PC-9 (cell line): ENCODE measurements at regions not wholly inside any gene's neighbourhood (a gene's known extent, or its start where the extent isn't known, plus 50 kb on each side); places are given as distances from the start of the nearest gene placed in this dataset.

ENCODE experiments used
- CTCF ChIP-seq: fragments of 200-600 bp; sonication (generic); conservative IDR thresholded peaks from 2 replicates; pipeline ENCODE4 v1.6.1; 2017; ENCODE audit warnings: mixed run types, antibody characterized with exemption, mild to moderate bottlenecking, moderate library complexity
- EZH2 ChIP-seq: fragments of 200-600 bp; sonication (generic); IDR thresholded peaks from 2 replicates; pipeline ENCODE4 v1.8.0; 2017; ENCODE audit warnings: antibody characterized with exemption, low read depth

- no peak for TF ChIP-seq CTCF
- no peak for TF ChIP-seq EZH2
These were observed 434.0 kb upstream of the SPHKAP start for GRCh38 chr2:228615496-228615895.
